IMR-90 (cell line): ENCODE measurements at regions not wholly inside any gene's neighbourhood (a gene's known extent, or its start where the extent isn't known, plus 50 kb on each side); places are given as distances from the start of the nearest gene placed in this dataset.

Experiments used
- ATAC-seq: fragments of 200-7000 bp; cut with Tn5 transposase; 2 replicates; pipeline ENCODE4 v1.9.1; 2020; ENCODE audit warnings: low read depth, mild to moderate bottlenecking, moderate library complexity
- BruUV-seq: library from RNA; stranded (reverse); fragments of 400-500 nt; replicated peaks from 2 replicates; lab custom pipeline; 2021; lab: Mats Ljungman, UMichigan
- CTCF ChIA-PET: fragments of 300-600 bp; formaldehyde crosslinking; extraction: SDS; loops from one replicate; lab custom pipeline; 2021; ENCODE audit warnings: antibody characterized with exemption; lab: Yijun Ruan, JAX
- POLR2A ChIA-PET: fragments of 300-600 bp; sonication (Branson Sonifier 250); formaldehyde crosslinking; loops from one replicate; lab custom pipeline; 2022; ENCODE audit warnings: antibody characterized with exemption; ENCODE audit not compliant: unreplicated experiment; lab: Charles Lee
- DNase-seq: peaks from one replicate; pipeline ENCODE4 v3.0.0; 2013
- H2AFZ ChIP-seq: replicated peaks from 2 replicates; pipeline ENCODE3; 2013; ENCODE audit warnings: low read length, mild to moderate bottlenecking; ENCODE audit not compliant: poor library complexity
- H2AK5ac ChIP-seq: 2 replicates; pipeline ENCODE4 v1.6.1; 2013; ENCODE audit warnings: low read depth, low read length, inconsistent platforms
- H2AK9ac ChIP-seq: replicated peaks from 2 replicates; pipeline ENCODE3; 2013; ENCODE audit warnings: mild to moderate bottlenecking, low read depth, low read length, moderate library complexity; ENCODE audit not compliant: poor library complexity
- H2BK120ac ChIP-seq: 2 replicates; pipeline ENCODE4 v1.6.1; 2013; ENCODE audit warnings: low read depth, low read length, inconsistent platforms
- H2BK15ac ChIP-seq: 3 replicates; pipeline ENCODE4 v1.6.1; 2013; ENCODE audit warnings: low read depth, low read length, inconsistent platforms
- H2BK20ac ChIP-seq: 2 replicates; pipeline ENCODE4 v1.6.1; 2013; ENCODE audit warnings: low read depth, mild to moderate bottlenecking, inconsistent platforms, low read length, moderate library complexity
- H2BK5ac ChIP-seq: 2 replicates; pipeline ENCODE4 v1.6.1; 2013; ENCODE audit warnings: mild to moderate bottlenecking, low read depth, low read length, inconsistent platforms; ENCODE audit not compliant: poor library complexity, severe bottlenecking
- H3K14ac ChIP-seq: replicated peaks from 2 replicates; pipeline ENCODE4 v1.6.1; 2013; ENCODE audit warnings: low read depth, low read length, inconsistent platforms
- H3K18ac ChIP-seq: 2 replicates; pipeline ENCODE4 v1.6.1; 2013; ENCODE audit warnings: low read depth, low read length, control low read depth
- H3K23ac ChIP-seq: 2 replicates; pipeline ENCODE4 v1.6.1; 2013; ENCODE audit warnings: low read depth, low read length, inconsistent platforms
- H3K27ac ChIP-seq: 2 replicates; pipeline ENCODE4 v1.5.1; 2013; ENCODE audit warnings: mild to moderate bottlenecking, control low read depth, low read length; ENCODE audit not compliant: insufficient read depth
- H3K27me3 ChIP-seq: 2 replicates; pipeline ENCODE4 v1.6.1; 2013; ENCODE audit warnings: low read length; ENCODE audit not compliant: control insufficient read depth, insufficient read depth
- H3K36me3 ChIP-seq: 2 replicates; pipeline ENCODE4 v1.6.1; 2013; ENCODE audit warnings: low read length, mixed read lengths; ENCODE audit not compliant: control insufficient read depth, insufficient read depth
- H3K4ac ChIP-seq: 2 replicates; pipeline ENCODE4 v1.6.1; 2013; ENCODE audit warnings: low read depth, low read length, inconsistent platforms
- H3K4me1 ChIP-seq: 2 replicates; pipeline ENCODE4 v1.6.1; 2013; ENCODE audit warnings: low read length, mixed read lengths; ENCODE audit not compliant: control insufficient read depth, insufficient read depth
- H3K4me2 ChIP-seq: 2 replicates; pipeline ENCODE4 v1.6.1; 2013; ENCODE audit warnings: low read depth, mild to moderate bottlenecking, control low read depth, low read length, moderate library complexity
- H3K4me3 ChIP-seq: 2 replicates; pipeline ENCODE4 v1.5.1; 2013; ENCODE audit warnings: low read depth, mild to moderate bottlenecking, control low read depth, low read length, moderate library complexity; ENCODE audit not compliant: insufficient read depth
- H3K56ac ChIP-seq: 2 replicates; pipeline ENCODE4 v1.6.1; 2013; ENCODE audit warnings: low read length, inconsistent platforms; ENCODE audit not compliant: insufficient read depth; ENCODE audit errors: extremely low read depth
- H3K79me1 ChIP-seq, 2 experiments: 2 replicates each; pipeline ENCODE4 v1.6.1; 2013; ENCODE audit warnings: low read length in 2 of 2, inconsistent platforms in 1 of 2, low read depth in 1 of 2
- H3K9ac ChIP-seq: 2 replicates; pipeline ENCODE4 v1.6.1; 2013; ENCODE audit warnings: low read depth, low read length, control low read depth
- H3K9me1 ChIP-seq: 2 replicates; pipeline ENCODE4 v1.6.1; 2013; ENCODE audit warnings: low read length, inconsistent platforms; ENCODE audit not compliant: insufficient read depth
- H3K9me3 ChIP-seq: 2 replicates; pipeline ENCODE4 v1.6.1; 2013; ENCODE audit warnings: low read length; ENCODE audit not compliant: control insufficient read depth, insufficient read depth
- H4K20me1 ChIP-seq: 2 replicates; pipeline ENCODE4 v1.6.1; 2013; ENCODE audit warnings: low read length, inconsistent platforms; ENCODE audit not compliant: insufficient read depth
- H4K5ac ChIP-seq: 2 replicates; pipeline ENCODE4 v1.6.1; 2013; ENCODE audit warnings: mild to moderate bottlenecking, low read depth, low read length, control low read depth
- H4K8ac ChIP-seq, 2 experiments: 2 replicates each; pipeline ENCODE4 v1.6.1; 2013; ENCODE audit warnings: low read depth in 2 of 2, low read length in 2 of 2, control low read depth in 1 of 2, inconsistent platforms in 1 of 2
- H4K91ac ChIP-seq: 2 replicates; pipeline ENCODE4 v1.6.1; 2013; ENCODE audit warnings: low read depth, low read length, inconsistent platforms; ENCODE audit not compliant: insufficient read depth
- MXI1 ChIP-seq: IDR thresholded peaks from 2 replicates; pipeline ENCODE4 v1.6.1; 2012; ENCODE audit warnings: low read depth, mild to moderate bottlenecking, low read length, moderate library complexity, borderline replicate concordance
- WGBS, 2 experiments: methylation state at CpG; one replicate each; pipeline versions ENCODE4 v1.1.5 to v1.1.7; 2013; ENCODE audit warnings: missing lambda C conversion rate in 2 of 2; ENCODE audit not compliant: insufficient read length in 1 of 2; ENCODE audit errors: extremely low coverage in 2 of 2; 5-methylcytosine and 5-hydroxymethylcytosine counted together
- dilution Hi-C: fragments of 300-500 bp; cut with HindIII; formaldehyde crosslinking; loops from one replicate; pipeline ENCODE4 v1.14.3; 2018; ENCODE audit warnings: low sequenced_read_pairs; ENCODE audit not compliant: unreplicated experiment
- in situ Hi-C: fragments of 300-500 bp; cut with MboI; formaldehyde crosslinking; loops from 3 replicates; pipeline ENCODE4 v1.14.3; 2019; ENCODE audit warnings: low sequenced_read_pairs, inconsistent platforms, mixed read lengths
- intact Hi-C: fragments of 100-400 bp; cut with micrococcal nuclease; formaldehyde crosslinking; loops from 2 replicates; pipeline ENCODE4 v1.10.0; 2022

DNA sequence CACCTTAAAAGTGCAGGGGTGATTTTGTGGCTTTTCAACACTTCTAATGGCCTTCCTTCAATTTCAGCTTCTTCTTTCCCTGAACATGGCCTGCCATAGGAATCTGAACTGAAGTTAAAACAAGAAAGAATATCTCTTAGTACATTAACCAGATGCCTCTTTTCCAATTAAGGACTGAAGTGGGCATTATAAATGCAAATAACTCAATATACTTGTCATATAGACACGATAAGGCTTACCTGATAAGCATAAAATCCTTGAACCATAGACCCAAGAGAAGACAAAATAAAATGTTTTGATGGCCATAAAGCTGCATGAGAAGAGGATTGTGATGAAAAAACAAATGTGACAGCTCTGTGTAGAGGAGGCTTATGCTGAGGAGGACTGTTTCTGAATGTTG is 173.1 kb downstream of the MC4R start:
- DNase-seq (no peak), ATAC-seq (no peak)
- Histone ChIP-seq H3K9ac (no peak overlapping the region), H3K27me3 (no peaks in the 10 kb centered on the region), H2BK20ac (no peak overlapping the region), H3K9me1 (no peaks in the 10 kb centered on the region), H4K8ac (no peak overlapping the region), H3K4me1 (no peaks in the 10 kb centered on the region), H3K9me3 (no peaks in the 10 kb centered on the region), H2AK5ac (no peak overlapping the region), H3K4ac (no peak overlapping the region), H3K14ac (no peak overlapping the region), H3K79me1 (no peaks in the 10 kb centered on the region), H3K56ac (no peak overlapping the region), H2BK120ac (no peak overlapping the region), H3K27ac (no peak overlapping the region), H3K4me3 (no peak overlapping the region), H2AK9ac (no peak overlapping the region), H4K5ac (no peak overlapping the region), H3K4me2 (no peak overlapping the region), H4K20me1 (no peaks in the 10 kb centered on the region), H3K23ac (no peak overlapping the region), H3K36me3 (no peaks in the 10 kb centered on the region), H2BK15ac (no peak overlapping the region), H4K91ac (no peak overlapping the region), H2AFZ (no peak overlapping the region), H3K18ac (no peak overlapping the region), H2BK5ac (no peak overlapping the region)
- TF ChIP-seq MXI1, result no peak
- dilution Hi-C loops, result no loop called here
- CTCF ChIA-PET, result no interaction called here
- no CpG with 5 or more reads among the region's 1 CpG for WGBS, 2 experiments
- in situ Hi-C loops, result no loop called here
- POLR2A ChIA-PET, result no interaction called here
- intact Hi-C loops, result loop anchor here (10.0 kb wide), 1 partner anchor 175 kb away; the partner anchor contains the start of gene MC4R
- no TSS peak for BruUV-seq
